ENCODE measurements at regions not wholly inside any gene's neighbourhood (a gene's known extent, or its start where the extent isn't known, plus 50 kb on each side); places are given as distances from the start of the nearest gene placed in this dataset.

- TF ChIP-seq POLR2A (IDR thresholded peaks at IDR 0.05) = no peak
- TF ChIP-seq CTCF (IDR thresholded peaks at IDR 0.05) = no peak
These were observed 505.4 kb downstream of the TMEM232 start for GRCh38 chr5:110221036-110221435.

All from uterus (tissue), 2 donors.